SU-DHL-6 (cell line): ENCODE measurements at regions not wholly inside any gene's neighbourhood (a gene's known extent, or its start where the extent isn't known, plus 50 kb on each side); places are given as distances from the start of the nearest gene placed in this dataset.
"Not testable (repeated sequence)": the region's sequence is repeated elsewhere in the genome, so short reads cannot be mapped to it uniquely, and the experiment has no call there.

Experiments
- CTCF ChIP-seq: fragments of 200-600 bp; sonication (generic); IDR thresholded peaks from one replicate; pipeline ENCODE4 v1.5.1; 2017; ENCODE audit warnings: antibody characterized with exemption, mild to moderate bottlenecking, low read length, moderate library complexity; ENCODE audit not compliant: insufficient read depth, poor library complexity, severe bottlenecking
- EZH2phosphoT487 ChIP-seq: fragments of 200-600 bp; sonication (generic), shearing (Covaris generic); conservative IDR thresholded peaks from 2 replicates; pipeline ENCODE4 v1.6.1; 2018; ENCODE audit warnings: mild to moderate bottlenecking, antibody characterized with exemption, low read length, moderate library complexity, mixed read lengths

GRCh38 chr2:41039750-41040149 lies 587.9 kb upstream of the SLC8A1 start:
- TF ChIP-seq CTCF, EZH2phosphoT487: not testable (repeated sequence)
